Kidney glomerular epithelial cell (primary cell): ENCODE measurements at regions not wholly inside any gene's neighbourhood (a gene's known extent, or its start where the extent isn't known, plus 50 kb on each side); places are given as distances from the start of the nearest gene placed in this dataset.
"Not testable (repeated sequence)": the region's sequence is repeated elsewhere in the genome, so short reads cannot be mapped to it uniquely, and the experiment has no call there.

ENCODE experiments used
- DNase-seq: peaks from one replicate; lab custom pipeline; 2025; lab: John Stamatoyannopoulos, UW

- DNase-seq, result no peak
Measured at GRCh38 chr16:27600381-27600780, 50.4 kb downstream of the KATNIP start.

GRCh38 chr16:27602103-27602502 is 52.2 kb downstream of the KATNIP start:
- no peak for DNase-seq

- peak; percentile 31 for DNase-seq
Measured at GRCh38 chr16:27605500-27606106, 55.7 kb downstream of the KATNIP start.

GRCh38 chr16:27611340-27611739 is 61.4 kb downstream of the KATNIP start:
- DNase-seq, result peak; percentile 83

GRCh38 chr16:27613238-27613791 is 63.4 kb downstream of the KATNIP start:
- no peak for DNase-seq

- peak; percentile 65 for DNase-seq
Measured at GRCh38 chr16:27617665-27618064, 67.7 kb downstream of the KATNIP start.

- no peak for DNase-seq
Measured at GRCh38 chr16:27618165-27618564, 68.2 kb downstream of the KATNIP start.

GRCh38 chr16:27618606-27619327 is 68.8 kb downstream of the KATNIP start:
- no peak for DNase-seq

- DNase-seq, result no peak
Measured at GRCh38 chr16:27620541-27620940, 70.6 kb downstream of the KATNIP start.

GRCh38 chr16:27624154-27625049 is 74.5 kb downstream of the KATNIP start:
- no peak for DNase-seq

GRCh38 chr16:27625050-27625697 is 75.2 kb downstream of the KATNIP start:
- DNase-seq, result peak; percentile 28

- DNase-seq, result no peak
Measured at GRCh38 chr16:27627136-27627535, 77.2 kb downstream of the KATNIP start.

- DNase-seq, result no peak
Measured at GRCh38 chr16:27628241-27628942, 78.4 kb downstream of the KATNIP start.

GRCh38 chr16:27628943-27629462 is 79.1 kb downstream of the KATNIP start:
- not testable (repeated sequence) for DNase-seq

GRCh38 chr16:27632216-27632615 is 82.3 kb downstream of the KATNIP start:
- no peak for DNase-seq

GRCh38 chr16:27633221-27633620 is 83.3 kb downstream of the KATNIP start:
- no peak for DNase-seq

GRCh38 chr16:27633721-27634120 is 83.8 kb downstream of the KATNIP start:
- DNase-seq, result no peak

- no peak for DNase-seq
Measured at GRCh38 chr16:27634779-27635178, 84.8 kb downstream of the KATNIP start.

GRCh38 chr16:27636453-27637240 is 86.7 kb downstream of the KATNIP start:
- no peak for DNase-seq
